ENCODE measurements at regions not wholly inside any gene's neighbourhood (a gene's known extent, or its start where the extent isn't known, plus 50 kb on each side); places are given as distances from the start of the nearest gene placed in this dataset.

DNA sequence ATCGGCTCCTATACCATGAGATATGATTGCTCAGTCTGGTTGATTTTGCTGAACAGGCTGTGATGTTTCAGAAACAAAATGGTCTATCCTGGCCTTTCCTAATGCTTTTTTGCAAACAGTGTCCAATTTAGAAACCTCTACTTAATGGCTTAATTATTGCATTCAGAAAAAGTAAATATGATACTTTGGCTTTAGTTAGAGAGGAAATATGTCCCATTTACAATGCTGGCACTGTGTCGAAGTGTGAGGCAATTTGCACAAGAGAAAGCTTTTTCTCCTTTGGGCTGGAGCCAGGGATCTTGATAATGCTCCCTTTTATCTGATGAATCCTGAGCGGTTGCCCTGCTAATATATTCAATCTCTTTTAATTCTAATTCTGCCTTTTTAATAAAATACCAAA lies 418.9 kb downstream of the EPHA4 start:
- DNase-seq: no peak

- DNase-seq: no peak
These were observed 417.9 kb downstream of the EPHA4 start for GRCh38 chr2:221154176-221154575.

DNA sequence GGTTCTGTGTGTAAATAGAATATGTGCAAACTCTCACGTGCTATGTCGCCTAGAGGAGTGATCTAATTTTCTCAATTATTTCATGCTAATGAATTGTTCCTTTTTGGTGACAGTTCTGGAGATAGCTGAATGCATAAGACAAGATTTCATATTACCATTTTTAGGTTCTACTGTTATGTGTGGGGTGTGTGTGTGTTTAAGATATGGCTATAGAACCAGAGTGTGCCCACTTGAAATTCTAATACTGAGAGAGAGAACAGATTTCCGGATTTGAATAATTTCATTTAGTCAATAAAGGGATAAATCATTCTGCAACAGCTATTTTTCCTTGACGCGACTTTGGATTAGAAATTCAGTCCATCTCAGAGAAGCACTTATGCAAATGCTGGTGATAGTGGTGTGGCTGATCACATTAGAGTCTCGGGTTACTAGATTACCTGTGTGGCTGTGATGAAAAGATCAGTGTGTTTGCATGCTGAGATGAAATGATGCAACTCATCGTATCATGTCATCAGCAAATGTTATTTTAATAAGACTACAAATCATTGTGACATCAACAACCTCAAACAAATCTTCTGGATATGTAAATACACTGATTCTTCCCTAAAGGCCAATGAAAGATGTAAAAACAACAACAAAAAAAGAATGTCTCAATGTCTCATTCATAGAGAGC lies 415.9 kb downstream of the EPHA4 start:
- no peak for DNase-seq

DNA sequence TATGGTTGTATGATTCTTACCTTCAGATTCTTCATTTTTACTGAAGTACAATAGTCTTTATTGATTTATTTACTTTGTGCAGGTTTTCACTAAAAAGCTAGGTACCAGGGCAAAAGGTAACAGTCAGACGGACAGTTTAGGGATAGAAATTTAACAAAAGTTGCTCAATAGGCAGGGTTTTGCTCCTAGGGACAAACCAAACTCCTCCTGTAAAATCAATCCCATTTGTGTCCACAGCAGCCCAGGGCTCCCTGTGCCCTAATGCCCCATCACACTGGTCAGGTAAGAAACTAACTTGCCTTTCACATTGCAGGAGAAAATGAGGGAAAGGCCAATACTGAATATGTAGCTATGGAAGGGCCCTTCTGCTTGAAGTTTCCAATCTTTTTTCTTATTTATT lies 410.9 kb downstream of the EPHA4 start:
- DNase-seq: no peak

- DNase-seq: no peak
These were observed 405.8 kb downstream of the EPHA4 start for GRCh38 chr2:221166292-221166691.

DNA sequence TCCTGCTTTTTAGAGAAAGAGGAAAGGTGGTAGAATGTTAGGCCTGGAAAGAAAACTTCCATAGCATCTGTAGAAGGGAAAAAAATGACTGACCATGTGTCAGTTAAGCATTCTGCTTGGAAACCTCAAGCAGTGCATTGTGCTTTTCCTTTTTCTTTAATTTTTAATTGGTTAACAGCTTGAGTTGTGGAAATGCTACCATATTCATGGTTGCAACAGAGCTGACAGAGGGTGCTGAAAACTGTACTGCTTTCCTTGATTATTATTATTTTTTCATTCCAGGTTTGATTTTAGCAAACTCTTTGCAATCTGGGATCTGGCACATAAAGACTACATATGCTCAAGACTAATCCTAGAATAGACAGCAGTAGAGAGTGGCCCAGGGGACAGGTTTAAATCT lies 404.5 kb downstream of the EPHA4 start:
- no peak for DNase-seq

GRCh38 chr2:221169724-221170123 lies 402.4 kb downstream of the EPHA4 start:
- DNase-seq: no peak

DNA sequence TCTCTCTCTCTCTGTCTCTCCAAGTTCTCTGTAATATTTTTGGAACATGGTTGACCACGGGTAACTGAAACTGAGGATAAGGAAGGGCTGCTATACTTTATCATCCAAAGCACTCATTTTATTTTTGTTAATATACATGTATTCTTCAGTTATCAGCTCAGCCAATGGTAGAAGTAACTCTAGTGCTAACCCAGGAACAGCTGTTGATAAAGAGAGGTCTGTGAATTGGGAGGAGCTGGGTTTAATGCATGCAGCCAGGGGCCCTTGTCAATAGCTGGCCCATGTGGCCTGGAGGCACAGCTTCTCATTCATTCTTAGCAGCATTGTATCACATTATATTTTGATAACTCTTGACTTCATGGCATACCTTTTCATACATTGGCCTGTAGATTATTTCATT lies 401.6 kb downstream of the EPHA4 start:
- DNase-seq: no peak

- no peak for DNase-seq
These were observed 395.4 kb downstream of the EPHA4 start for GRCh38 chr2:221176667-221177066.

DNA sequence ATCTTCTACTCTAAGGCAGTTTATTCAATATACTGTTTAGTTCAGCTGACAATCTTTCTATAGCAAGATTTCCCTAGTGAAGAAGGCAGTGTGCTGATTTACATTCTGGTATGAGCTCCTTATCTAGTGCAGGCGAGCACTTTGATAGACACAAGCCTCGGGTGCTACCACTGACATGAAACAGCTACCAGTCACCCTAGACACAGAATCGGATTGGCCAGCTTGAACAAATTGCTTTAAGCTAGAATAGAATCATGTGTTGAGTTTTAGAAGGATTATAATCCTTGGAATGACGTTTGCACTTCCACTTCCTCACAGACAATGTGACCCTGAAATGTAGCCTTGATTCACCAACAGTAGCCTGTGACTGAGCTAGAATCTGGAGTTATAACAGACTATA lies 394.0 kb downstream of the EPHA4 start:
- no peak for DNase-seq

DNA sequence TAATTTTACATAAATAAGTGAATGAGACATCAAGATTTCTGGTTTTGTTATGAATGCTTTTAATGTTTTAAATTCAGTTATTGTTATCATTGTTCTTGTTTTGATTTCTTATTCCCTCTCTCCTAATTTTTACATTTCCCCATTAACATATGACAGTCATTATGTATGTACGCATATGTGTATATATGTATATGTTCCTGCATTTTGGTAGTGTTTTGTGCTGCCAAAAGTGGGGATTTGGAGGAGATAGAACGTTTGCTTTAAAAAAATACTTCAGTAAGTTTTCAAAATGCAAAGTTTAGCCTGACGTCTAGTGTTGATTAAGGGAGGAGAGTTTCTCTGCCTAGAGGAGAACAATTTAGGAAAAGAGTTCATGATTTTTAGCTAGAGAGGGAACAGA lies 385.2 kb downstream of the EPHA4 start:
- DNase-seq: no peak

DNA sequence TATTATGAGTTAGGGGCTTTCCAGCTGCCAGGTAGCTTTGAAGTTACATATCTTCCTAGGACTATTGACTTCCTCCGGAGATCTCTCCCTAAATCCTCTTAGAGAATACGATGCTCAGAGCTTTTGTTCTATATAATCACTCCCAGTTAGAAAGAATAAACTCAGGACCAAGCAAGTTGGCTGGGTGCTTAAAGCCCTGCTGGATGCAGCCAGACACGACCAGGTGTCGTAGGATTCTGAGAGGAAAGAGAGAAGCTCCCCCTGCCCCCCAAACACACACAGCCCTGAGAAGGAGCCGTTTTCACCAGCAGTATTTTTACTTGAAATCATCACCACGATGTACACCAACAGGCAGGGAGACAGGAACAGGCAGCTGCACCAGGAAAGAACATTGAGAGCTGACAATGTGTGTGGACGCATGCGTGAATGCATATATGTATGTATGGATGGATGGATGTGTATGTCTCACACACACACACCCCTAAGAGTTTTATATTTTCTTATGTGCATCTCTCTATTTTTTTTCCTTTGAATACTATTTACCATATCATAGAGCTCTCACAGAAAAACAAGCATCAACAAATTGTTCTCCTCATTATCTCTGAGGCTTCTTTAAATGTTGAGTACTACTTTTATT lies 382.6 kb downstream of the EPHA4 start:
- no peak for DNase-seq

DNA sequence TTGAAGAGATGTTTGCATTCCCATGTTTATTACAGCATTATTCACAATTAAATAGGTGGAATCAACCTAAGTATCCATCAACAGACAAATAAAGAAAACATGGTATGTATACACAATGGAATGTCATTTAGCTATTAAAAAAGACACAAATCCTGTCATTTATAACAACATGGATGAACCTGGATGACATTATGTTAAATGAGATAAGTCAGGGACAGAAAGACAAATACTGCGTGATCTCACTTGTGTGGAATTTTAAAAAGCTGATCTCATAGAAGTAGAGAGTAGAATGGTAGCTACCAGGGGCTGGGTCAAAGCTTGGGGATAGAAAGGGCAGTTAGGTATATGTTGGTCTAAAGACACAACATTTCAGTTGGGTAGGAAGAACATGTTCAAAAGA lies 376.3 kb downstream of the EPHA4 start:
- no peak for DNase-seq

GRCh38 chr2:221197225-221197856 lies 374.8 kb downstream of the EPHA4 start:
- no peak for DNase-seq

GRCh38 chr2:221198309-221198708 lies 373.8 kb downstream of the EPHA4 start:
- DNase-seq: no peak

DNA sequence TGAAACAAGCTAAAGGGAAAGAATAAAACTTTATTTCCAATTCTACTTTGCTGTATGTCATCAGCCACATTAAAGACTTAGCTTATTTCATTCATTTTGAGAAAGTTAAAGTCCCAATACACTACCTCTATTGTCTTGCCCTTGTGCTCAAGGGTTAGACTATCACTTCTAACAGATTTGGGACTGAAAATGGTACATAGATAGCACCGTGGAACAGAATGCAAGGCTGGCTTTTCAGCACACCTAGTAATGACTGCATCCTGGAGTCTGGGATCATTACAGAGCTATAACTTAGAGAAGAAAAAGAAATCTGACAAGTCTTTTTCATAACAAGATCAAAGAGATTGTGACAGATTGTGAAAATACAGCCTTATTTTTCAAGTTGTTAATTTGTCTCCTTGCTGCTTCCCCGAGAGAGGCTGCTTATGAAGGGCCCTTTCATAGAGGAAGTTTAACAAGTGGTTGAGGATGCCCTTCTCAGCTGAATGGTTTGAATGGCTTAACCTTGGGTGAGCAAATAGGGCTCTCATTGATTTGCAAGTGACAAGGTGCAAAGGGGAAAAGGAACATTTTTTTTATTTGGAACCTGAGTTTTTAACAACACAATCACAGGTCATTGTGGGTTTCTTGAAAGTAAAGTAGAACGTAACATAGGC lies 371.8 kb downstream of the EPHA4 start:
- DNase-seq: no peak

GRCh38 chr2:221202431-221202830 lies 369.7 kb downstream of the EPHA4 start:
- DNase-seq: no peak

GRCh38 chr2:221203125-221203524 lies 369.0 kb downstream of the EPHA4 start:
- DNase-seq: no peak

DNA sequence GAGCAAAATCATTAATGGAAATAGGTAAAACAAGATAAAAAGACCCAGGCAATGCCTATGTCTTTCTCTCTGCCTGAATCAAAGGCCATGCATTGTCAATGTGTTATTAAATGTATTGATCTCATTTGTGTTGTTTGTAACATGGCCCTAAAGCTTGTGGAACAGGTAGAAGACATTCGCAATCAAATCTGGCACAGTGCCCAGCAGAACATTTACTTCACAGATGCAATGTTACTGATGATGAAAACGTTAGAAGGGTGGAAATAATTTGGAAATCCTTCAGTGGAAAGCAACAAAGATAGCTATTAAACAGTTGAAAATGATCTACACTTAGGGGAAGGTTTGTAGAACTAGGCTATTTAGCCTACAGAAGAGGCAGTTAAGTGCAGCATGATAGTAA lies 368.2 kb downstream of the EPHA4 start:
- DNase-seq: no peak

GRCh38 chr2:221204699-221205098 lies 367.4 kb downstream of the EPHA4 start:
- DNase-seq: no peak

GRCh38 chr2:221205103-221205673 lies 366.9 kb downstream of the EPHA4 start:
- no peak for DNase-seq

DNA sequence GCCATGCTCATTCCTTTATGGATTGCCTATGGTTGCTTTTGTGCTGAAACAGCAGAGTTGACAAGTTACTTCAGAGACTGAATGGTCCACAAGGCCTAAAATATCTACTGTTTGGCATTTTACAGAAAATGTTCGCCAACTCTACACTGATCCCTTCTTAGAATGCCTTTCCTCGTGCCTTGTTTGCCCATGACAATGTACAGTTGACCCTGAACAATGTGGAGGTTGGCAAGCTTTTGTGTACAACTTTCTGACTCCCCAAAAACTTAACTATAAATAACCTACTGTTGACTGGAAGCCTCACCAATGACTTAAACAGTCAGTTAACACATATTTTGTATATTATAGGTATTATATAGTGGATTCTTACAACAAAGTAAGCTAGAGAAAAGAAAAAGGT lies 361.4 kb downstream of the EPHA4 start:
- DNase-seq: no peak

- DNase-seq: no peak
These were observed 360.5 kb downstream of the EPHA4 start for GRCh38 chr2:221211653-221212052.

DNA sequence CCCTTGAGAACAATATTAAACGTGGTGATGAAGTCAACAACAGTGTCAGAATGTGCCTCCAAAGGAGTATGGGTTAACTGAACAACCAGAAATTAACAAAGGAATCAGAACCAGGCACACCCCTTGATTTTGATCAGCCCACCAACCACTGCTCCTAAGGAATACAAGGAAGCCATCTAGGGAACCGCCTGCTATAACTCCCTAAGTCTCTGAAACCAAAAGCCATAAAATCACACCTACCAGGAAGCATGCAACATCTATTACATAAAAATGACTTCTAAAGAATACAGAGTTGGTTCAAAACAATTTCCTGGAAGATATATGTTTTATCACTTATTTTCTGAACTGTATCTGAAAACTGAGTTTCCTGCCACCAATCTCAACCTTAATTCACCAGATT lies 360.0 kb downstream of the EPHA4 start:
- no peak for DNase-seq
